Thymus (tissue), 11 donors: ENCODE measurements at regions not wholly inside any gene's neighbourhood (a gene's known extent, or its start where the extent isn't known, plus 50 kb on each side); places are given as distances from the start of the nearest gene placed in this dataset.

Experiments
- DNase-seq, 9 donors: peaks; one replicate each; pipeline ENCODE4 v3.0.0-alpha.2; 2013; ENCODE audit warnings: low spot score in 9 of 9, low read depth in 6 of 9, missing footprints in 1 of 9
- H3K27ac ChIP-seq, 2 donors: one replicate each; pipeline ENCODE4 v1.5.1; 2013; ENCODE audit warnings: control low read depth in 1 of 2, low read depth in 1 of 2, low read length in 1 of 2, mild to moderate bottlenecking in 1 of 2, moderate library complexity in 1 of 2
- H3K27me3 ChIP-seq, 2 donors: one replicate each; pipeline ENCODE4 v1.5.1; 2013; ENCODE audit warnings: low read length in 1 of 2; ENCODE audit not compliant: control insufficient read depth in 2 of 2, insufficient read depth in 1 of 2
- H3K36me3 ChIP-seq, 2 donors: one replicate each; pipeline ENCODE4 v1.5.1; 2013; ENCODE audit warnings: low read length in 1 of 2, mild to moderate bottlenecking in 1 of 2, moderate library complexity in 1 of 2; ENCODE audit not compliant: control insufficient read depth in 2 of 2, insufficient read depth in 2 of 2
- H3K4me1 ChIP-seq, 2 donors: one replicate each; pipeline ENCODE4 v1.5.1; 2013; ENCODE audit warnings: low read length in 2 of 2; ENCODE audit not compliant: control insufficient read depth in 2 of 2, insufficient read depth in 2 of 2
- H3K4me3 ChIP-seq, 2 donors: one replicate each; pipeline ENCODE4 v1.5.1; 2013; ENCODE audit warnings: low read length in 2 of 2, control low read depth in 1 of 2, mild to moderate bottlenecking in 1 of 2
- H3K9me3 ChIP-seq, 2 donors: one replicate each; pipeline ENCODE4 v1.5.1; 2013; ENCODE audit warnings: low read length in 1 of 2, mild to moderate bottlenecking in 1 of 2; ENCODE audit not compliant: control insufficient read depth in 2 of 2, insufficient read depth in 1 of 2
- WGBS: extraction: QIAGEN DNeasy Blood & Tissue Kit; methylation state at CpG from one replicate; pipeline ENCODE4 v1.1.7; 2013; 5-methylcytosine and 5-hydroxymethylcytosine counted together
- donor health status: healthy.

DNA sequence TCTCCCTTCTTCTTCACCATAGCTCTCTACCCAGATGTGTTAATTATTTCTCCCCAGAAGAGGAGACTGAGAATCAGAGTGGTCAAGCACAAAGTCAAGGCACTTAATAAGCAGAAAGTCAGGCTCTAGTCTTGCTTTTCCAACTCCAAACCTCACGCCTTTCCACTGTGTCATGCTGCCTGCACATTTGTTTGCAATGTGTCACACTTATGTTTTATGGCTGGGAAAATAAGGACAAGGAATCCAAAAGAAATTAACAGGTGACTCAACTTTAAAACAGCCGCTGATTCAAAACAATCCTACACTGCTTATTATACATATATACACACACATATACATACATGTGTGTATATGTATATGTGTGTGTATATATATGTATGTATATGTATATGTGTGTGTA is 255.7 kb upstream of the DYNLRB2 start:
- DNase-seq: no peak
- Histone ChIP-seq H3K4me1 (no peaks in the 10 kb centered on the region), H3K27ac (no peak overlapping the region), H3K4me3 (no peak overlapping the region), H3K9me3 (no peaks in the 10 kb centered on the region), H3K36me3 (no peaks in the 10 kb centered on the region), H3K27me3 (no peaks in the 10 kb centered on the region)
- 91% methylated on average over 2 of the region's 2 CpGs for WGBS

GRCh38 chr16:80283466-80284392 is 257.1 kb upstream of the DYNLRB2 start:
- H3K9me3 ChIP-seq: no peaks in the 10 kb centered on the region
- no peaks in the 10 kb centered on the region for H3K4me1 ChIP-seq
- no peak overlapping the region for H3K4me3 ChIP-seq
- H3K27me3 ChIP-seq: no peaks in the 10 kb centered on the region
- no peak overlapping the region for H3K27ac ChIP-seq
- DNase-seq: no peak
- 95% methylated on average over 2 of the region's 2 CpGs for WGBS
- H3K36me3 ChIP-seq: no peaks in the 10 kb centered on the region

DNA sequence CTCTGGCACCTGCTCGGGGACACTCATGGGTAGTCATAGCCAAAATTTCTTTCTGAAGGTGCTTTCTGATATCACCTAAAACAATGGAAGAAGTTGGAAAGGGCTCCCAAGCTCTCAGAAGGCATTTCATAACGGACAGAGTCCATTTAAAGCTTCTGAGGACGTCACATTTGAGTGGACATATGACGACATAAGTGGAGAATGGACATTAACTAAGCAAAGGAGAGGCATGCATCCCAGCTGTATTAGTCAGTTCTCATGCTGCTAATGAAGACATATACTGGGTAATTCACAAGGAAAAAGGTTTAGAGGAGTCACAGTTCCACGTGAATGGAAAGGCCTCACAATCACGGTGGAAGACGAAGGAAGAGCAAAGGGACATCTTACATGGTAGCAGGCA is 260.2 kb upstream of the DYNLRB2 start:
- H3K4me1 ChIP-seq: no peaks in the 10 kb centered on the region
- no peak overlapping the region for H3K27ac ChIP-seq
- no peaks in the 10 kb centered on the region for H3K9me3 ChIP-seq

DNA sequence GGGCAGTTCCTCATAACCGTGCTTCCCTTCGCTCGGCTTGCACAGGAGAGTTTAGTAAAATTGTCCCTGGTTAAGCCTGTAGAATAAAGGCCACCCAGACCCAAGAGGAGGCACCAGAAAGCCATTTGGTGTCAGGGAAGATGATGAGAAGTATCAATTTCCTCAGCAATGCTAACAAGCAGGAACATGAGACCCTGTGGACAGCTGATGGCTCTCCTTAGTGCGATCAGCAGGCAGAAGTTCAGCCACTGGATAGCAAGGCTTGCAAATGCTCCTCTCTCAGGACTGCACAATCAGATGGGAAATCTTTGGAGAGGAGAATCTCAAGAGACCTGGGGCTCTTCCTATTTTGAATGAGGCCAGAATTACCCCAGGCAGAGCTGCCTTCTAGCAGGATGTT is 261.1 kb upstream of the DYNLRB2 start:
- H3K4me3 ChIP-seq: no peak overlapping the region
- DNase-seq: no peak
- no peaks in the 10 kb centered on the region for H3K9me3 ChIP-seq
- no peaks in the 10 kb centered on the region for H3K36me3 ChIP-seq
- WGBS: 84% methylated on average over 4 of the region's 4 CpGs
- no peaks in the 10 kb centered on the region for H3K27me3 ChIP-seq
- H3K27ac ChIP-seq: no peak overlapping the region
- no peaks in the 10 kb centered on the region for H3K4me1 ChIP-seq

More for the DNA sequence above, 260.2 kb upstream of the DYNLRB2 start:
- H3K36me3 ChIP-seq: no peaks in the 10 kb centered on the region
- no peak for DNase-seq
- H3K27me3 ChIP-seq: no peaks in the 10 kb centered on the region
- 90% methylated on average over 7 of the region's 7 CpGs for WGBS
- no peak overlapping the region for H3K4me3 ChIP-seq

GRCh38 chr16:80277182-80277581 is 263.6 kb upstream of the DYNLRB2 start:
- Histone ChIP-seq H3K27ac (no peak overlapping the region), H3K9me3 (no peaks in the 10 kb centered on the region), H3K36me3 (no peaks in the 10 kb centered on the region), H3K4me1 (no peaks in the 10 kb centered on the region), H3K4me3 (no peak overlapping the region), H3K27me3 (no peaks in the 10 kb centered on the region)
- WGBS: 71% methylated on average over 5 of the region's 5 CpGs
- no peak for DNase-seq

DNA sequence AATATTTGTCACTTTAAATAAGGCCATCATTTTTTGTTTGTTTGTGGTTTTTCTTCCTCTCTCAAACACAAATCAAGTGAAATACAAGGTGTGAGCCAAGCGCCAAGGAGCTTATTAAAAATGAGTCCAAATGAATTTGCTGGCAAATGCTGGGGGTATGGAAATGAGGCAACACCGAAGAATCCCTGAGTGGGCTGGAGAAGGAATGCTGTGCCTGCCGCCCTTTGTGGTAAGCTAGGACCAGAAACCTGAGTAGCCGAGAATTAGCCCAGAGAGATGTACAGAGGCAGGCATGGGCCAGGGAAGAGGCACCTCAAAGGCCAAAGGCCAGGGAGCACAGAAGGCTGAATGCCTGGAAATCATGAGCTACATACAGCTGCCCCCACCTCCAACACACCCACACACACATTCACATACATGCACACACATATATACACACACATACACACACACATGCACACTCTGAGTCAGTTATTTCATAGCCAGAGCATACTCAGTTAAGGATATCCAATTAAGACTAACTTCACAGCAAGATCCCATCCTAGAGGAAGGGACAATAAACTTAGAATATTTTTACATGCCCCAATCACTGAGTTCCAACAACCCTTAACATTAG is 266.1 kb upstream of the DYNLRB2 start:
- Histone ChIP-seq H3K4me1 (no peaks in the 10 kb centered on the region), H3K27ac (no peak overlapping the region), H3K27me3 (no peaks in the 10 kb centered on the region), H3K4me3 (no peak overlapping the region), H3K36me3 (no peaks in the 10 kb centered on the region), H3K9me3 (no peaks in the 10 kb centered on the region)
- 94% methylated on average over 4 of the region's 4 CpGs for WGBS
- no peak for DNase-seq

GRCh38 chr16:80273635-80274538 is 266.9 kb upstream of the DYNLRB2 start:
- no peaks in the 10 kb centered on the region for H3K4me1 ChIP-seq
- H3K36me3 ChIP-seq: no peaks in the 10 kb centered on the region
- H3K27ac ChIP-seq: no peak overlapping the region
- no peaks in the 10 kb centered on the region for H3K9me3 ChIP-seq
- DNase-seq: no peak
- WGBS: 95% methylated on average over 4 of the region's 4 CpGs
- no peak overlapping the region for H3K4me3 ChIP-seq
- no peaks in the 10 kb centered on the region for H3K27me3 ChIP-seq

GRCh38 chr16:80265624-80266306 is 275.0 kb upstream of the DYNLRB2 start:
- Histone ChIP-seq H3K9me3 (no peaks in the 10 kb centered on the region), H3K4me3 (no peak overlapping the region), H3K27me3 (no peaks in the 10 kb centered on the region), H3K4me1 (no peaks in the 10 kb centered on the region), H3K27ac (no peak overlapping the region), H3K36me3 (no peaks in the 10 kb centered on the region)
- no peak for DNase-seq
- 94% methylated on average over 2 of the region's 2 CpGs for WGBS
